A549 (cell line): ENCODE measurements at regions not wholly inside any gene's neighbourhood (a gene's known extent, or its start where the extent isn't known, plus 50 kb on each side); places are given as distances from the start of the nearest gene placed in this dataset.

ENCODE experiments used
- EHMT2 ChIP-seq: fragments of 200-600 bp; sonication (generic); IDR thresholded peaks from 2 replicates; pipeline ENCODE4 v1.6.1; 2016; ENCODE audit warnings: antibody characterized with exemption, low read depth, mild to moderate bottlenecking, moderate library complexity
- NR3C1 ChIP-seq: fragments of >200 bp; sonication (Bioruptor Twin); formaldehyde crosslinking; IDR thresholded peaks from 3 replicates; pipeline ENCODE4 v1.6.1; 2017
- ZNF302 ChIP-seq: fragments of 250-450 bp; sonication (Bioruptor Pico); IDR thresholded peaks from 2 replicates; pipeline ENCODE4 v1.9.0; 2021; ENCODE audit warnings: inconsistent platforms, mild to moderate bottlenecking, moderate library complexity
- small RNA-seq, 6 experiments: library from RNA; depleted of rRNA; stranded (forward); fragments of <200 nt; gene quantifications; one replicate each; pipeline ENCODE3, GENCODE V24; 2012

DNA sequence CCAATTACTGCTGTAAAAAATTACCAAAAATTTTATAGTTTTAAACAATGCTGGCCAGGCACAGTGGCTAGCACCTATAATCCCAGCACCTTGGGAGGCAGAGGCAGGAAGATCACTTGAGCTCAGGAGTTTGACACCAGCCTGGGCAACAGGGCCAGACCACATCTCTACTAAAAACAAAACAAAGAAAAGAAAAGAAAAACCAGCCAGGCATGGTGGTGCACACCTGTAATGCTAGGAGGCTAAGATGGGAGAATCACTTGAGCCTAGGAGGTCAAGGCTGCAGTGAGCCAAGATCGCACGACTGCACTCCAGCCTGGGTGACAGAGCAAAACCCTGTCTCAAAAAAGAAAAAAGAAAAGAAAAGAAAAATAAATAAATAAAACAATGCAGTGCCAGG lies 54.0 kb upstream of the ARID2 start (continued):
- TF ChIP-seq NR3C1 (no peak), ZNF302 (CRISPR knock-in tag) (no peak), EHMT2 (no peak)

Small RNA genes lying in the stretch of these regions (small RNA-seq; reads per million reads assigned to genes)
- gene RF00026, result 0 reads per million in 6 experiments
